PC-9 (cell line): ENCODE measurements at regions not wholly inside any gene's neighbourhood (a gene's known extent, or its start where the extent isn't known, plus 50 kb on each side); places are given as distances from the start of the nearest gene placed in this dataset.

Source experiments
- BruUV-seq: library from RNA; stranded (reverse); fragments of 400-500 nt; replicated peaks from 2 replicates; lab custom pipeline; 2021; lab: Mats Ljungman, UMichigan
- CTCF ChIA-PET: fragments of 300-600 bp; sonication (Branson Sonifier 250); formaldehyde crosslinking; loops from one replicate; lab custom pipeline; 2022; ENCODE audit warnings: antibody characterized with exemption; lab: Charles Lee
- POLR2A ChIA-PET: fragments of 300-600 bp; sonication (Branson Sonifier 250); formaldehyde crosslinking; loops from one replicate; lab custom pipeline; 2022; ENCODE audit warnings: antibody characterized with exemption; ENCODE audit not compliant: unreplicated experiment; lab: Charles Lee
- DNase-seq, 2 experiments: peaks; one replicate each; pipeline versions ENCODE4 v3.0.0 to v3.0.0-alpha.2; 2015 to 2022; ENCODE audit warnings: mixed read lengths in 1 of 2
- H2AFZ ChIP-seq: fragments of 200-600 bp; sonication (generic); 2 replicates; pipeline ENCODE4 v1.8.1; 2017; ENCODE audit warnings: antibody characterized with exemption
- H3F3A ChIP-seq: fragments of 200-600 bp; sonication (generic); 2 replicates; pipeline ENCODE4 v1.8.1; 2017; ENCODE audit warnings: antibody characterized with exemption, mild to moderate bottlenecking, low read depth; ENCODE audit not compliant: insufficient read depth
- H3K27ac ChIP-seq: fragments of 200-600 bp; sonication (generic); 2 replicates; pipeline ENCODE4 v1.6.1; 2016; ENCODE audit warnings: mixed run types
- H3K27me3 ChIP-seq: fragments of 200-600 bp; sonication (generic); 2 replicates; pipeline ENCODE4 v1.6.1; 2016; ENCODE audit warnings: low read depth, mixed run types; ENCODE audit not compliant: insufficient read depth
- H3K36me3 ChIP-seq: fragments of 200-600 bp; sonication (generic); 2 replicates; pipeline ENCODE4 v1.6.1; 2016; ENCODE audit warnings: low read depth, mixed run types
- H3K4me1 ChIP-seq: fragments of 200-600 bp; sonication (generic); replicated peaks from 2 replicates; pipeline ENCODE4 v1.6.1; 2016; ENCODE audit warnings: mixed run types; ENCODE audit not compliant: insufficient read depth
- H3K4me2 ChIP-seq: fragments of 200-600 bp; sonication (generic); 2 replicates; pipeline ENCODE4 v1.6.1; 2017; ENCODE audit warnings: mixed run types
- H3K4me3 ChIP-seq: fragments of 200-600 bp; sonication (generic); 2 replicates; pipeline ENCODE4 v1.6.1; 2016; ENCODE audit warnings: mixed run types
- H3K79me2 ChIP-seq: fragments of 200-600 bp; sonication (generic); 2 replicates; pipeline ENCODE4 v1.6.1; 2017; ENCODE audit warnings: low read depth, mixed run types
- H3K9me2 ChIP-seq: fragments of 200-600 bp; sonication (generic); 2 replicates; pipeline ENCODE4 v1.8.1; 2017; ENCODE audit warnings: mild to moderate bottlenecking; ENCODE audit not compliant: insufficient read depth
- H3K9me3 ChIP-seq: fragments of 200-600 bp; sonication (generic); 2 replicates; pipeline ENCODE4 v1.8.1; 2016; ENCODE audit warnings: low read depth; ENCODE audit not compliant: insufficient read depth
- H4K20me1 ChIP-seq: fragments of 200-600 bp; sonication (generic); 2 replicates; pipeline ENCODE4 v1.8.1; 2017; ENCODE audit not compliant: insufficient read depth
- CTCF ChIP-seq: fragments of 200-600 bp; sonication (generic); conservative IDR thresholded peaks from 2 replicates; pipeline ENCODE4 v1.6.1; 2017; ENCODE audit warnings: mixed run types, antibody characterized with exemption, mild to moderate bottlenecking, moderate library complexity
- EZH2 ChIP-seq: fragments of 200-600 bp; sonication (generic); IDR thresholded peaks from 2 replicates; pipeline ENCODE4 v1.8.0; 2017; ENCODE audit warnings: antibody characterized with exemption, low read depth
- intact Hi-C: fragments of 100-400 bp; cut with micrococcal nuclease; formaldehyde crosslinking; loops from one replicate; pipeline ENCODE4 v1.10.0; 2022; ENCODE audit not compliant: unreplicated experiment

- CTCF ChIA-PET = no interaction called here
- BruUV-seq = no TSS peak
- no peak overlapping the region for H3K4me2 ChIP-seq
- POLR2A ChIA-PET = no interaction called here
- H3K9me2 ChIP-seq = no peaks in the 10 kb centered on the region
- H2AFZ ChIP-seq = no peak overlapping the region
- intact Hi-C loops = no loop called here
- H3K36me3 ChIP-seq = no peaks in the 10 kb centered on the region
- H3K79me2 ChIP-seq = no peaks in the 10 kb centered on the region
- no peak for DNase-seq
- no peak overlapping the region for H3K4me3 ChIP-seq
- H3K27ac ChIP-seq = no peak overlapping the region
- no peak for TF ChIP-seq EZH2
- TF ChIP-seq CTCF = no peak
- H3F3A ChIP-seq = no peaks in the 10 kb centered on the region
- peaks cover 4% of the 10 kb centered on the region; the same call in 1 of the 2 replicates for H3K27me3 ChIP-seq
- no peaks in the 10 kb centered on the region for H4K20me1 ChIP-seq
- H3K4me1 ChIP-seq = no peaks in the 10 kb centered on the region
- no peaks in the 10 kb centered on the region for H3K9me3 ChIP-seq
These were observed 497.7 kb upstream of the CDH11 start for GRCh38 chr16:65619606-65620005.

- no peaks in the 10 kb centered on the region for H3F3A ChIP-seq
- no peaks in the 10 kb centered on the region for H3K9me3 ChIP-seq
- BruUV-seq = no TSS peak
- TF ChIP-seq CTCF (no peak), EZH2 (no peak)
- H2AFZ ChIP-seq = no peak overlapping the region
- ChIA-PET POLR2A (no interaction called here), CTCF (no interaction called here)
- DNase-seq = no peak
- no peak overlapping the region for H3K27ac ChIP-seq
- intact Hi-C loops = no loop called here
- H3K9me2 ChIP-seq = no peaks in the 10 kb centered on the region
- no peaks in the 10 kb centered on the region for H3K36me3 ChIP-seq
- no peaks in the 10 kb centered on the region for H4K20me1 ChIP-seq
- no peak overlapping the region for H3K4me3 ChIP-seq
- H3K27me3 ChIP-seq = peaks cover 4% of the 10 kb centered on the region; the same call in 1 of the 2 replicates
- H3K4me1 ChIP-seq = no peaks in the 10 kb centered on the region
- H3K4me2 ChIP-seq = no peak overlapping the region
- no peaks in the 10 kb centered on the region for H3K79me2 ChIP-seq
These were observed 497.1 kb upstream of the CDH11 start for GRCh38 chr16:65618931-65619330.

- POLR2A ChIA-PET = no interaction called here
- BruUV-seq = no TSS peak
- CTCF ChIA-PET = no interaction called here
These were observed 496.5 kb upstream of the CDH11 start for GRCh38 chr16:65618333-65618732.

More at GRCh38 chr16:65618333-65618732, 496.5 kb upstream of the CDH11 start:
- peaks cover 4% of the 10 kb centered on the region; the same call in 1 of the 2 replicates for H3K27me3 ChIP-seq
- no peak overlapping the region for H2AFZ ChIP-seq
- H3K4me2 ChIP-seq = no peak overlapping the region
- H3K4me1 ChIP-seq = no peaks in the 10 kb centered on the region
- no peaks in the 10 kb centered on the region for H3K9me3 ChIP-seq
- H3K27ac ChIP-seq = no peak overlapping the region
- DNase-seq = no peak
- TF ChIP-seq CTCF (no peak), EZH2 (no peak)
- H3K4me3 ChIP-seq = no peak overlapping the region
- H4K20me1 ChIP-seq = no peaks in the 10 kb centered on the region
- no peaks in the 10 kb centered on the region for H3K79me2 ChIP-seq
- intact Hi-C loops = no loop called here
- no peaks in the 10 kb centered on the region for H3K9me2 ChIP-seq
- H3F3A ChIP-seq = no peaks in the 10 kb centered on the region
- no peaks in the 10 kb centered on the region for H3K36me3 ChIP-seq
